ENCODE measurements at regions not wholly inside any gene's neighbourhood (a gene's known extent, or its start where the extent isn't known, plus 50 kb on each side); places are given as distances from the start of the nearest gene placed in this dataset.

GRCh38 chr4:110897784-110898183 is 274.9 kb upstream of the PITX2 start:
- Histone ChIP-seq H3K27ac (no peak overlapping the region), H3K4me3 (no peak overlapping the region), H3K36me3 (no peaks in the 10 kb centered on the region), H3K9me3 (no peaks in the 10 kb centered on the region), H3K4me1 (no peaks in the 10 kb centered on the region), H3K27me3 (no peaks in the 10 kb centered on the region)
- intact Hi-C loops (cut with DNase I): no loop called here
- no peak for TF ChIP-seq CTCF (IDR thresholded peaks at IDR 0.05)
- DNase-seq (ENCODE audit: low spot score in 2 of 2): no peak

- intact Hi-C loops (cut with DNase I): no loop called here
- no peak for DNase-seq (ENCODE audit: low spot score in 2 of 2)
- no peak overlapping the region for H3K27ac ChIP-seq
- no peaks in the 10 kb centered on the region for H3K27me3 ChIP-seq
- no peak for TF ChIP-seq CTCF (IDR thresholded peaks at IDR 0.05)
- no peak overlapping the region for H3K4me3 ChIP-seq
- H3K4me1 ChIP-seq: no peaks in the 10 kb centered on the region
- H3K36me3 ChIP-seq: no peaks in the 10 kb centered on the region
- no peaks in the 10 kb centered on the region for H3K9me3 ChIP-seq
These were observed 275.4 kb upstream of the PITX2 start for GRCh38 chr4:110898290-110898689.

- Histone ChIP-seq H3K9me3 (no peaks in the 10 kb centered on the region), H3K27ac (no peak overlapping the region), H3K4me1 (no peaks in the 10 kb centered on the region), H3K4me3 (no peak overlapping the region), H3K36me3 (no peaks in the 10 kb centered on the region), H3K27me3 (no peaks in the 10 kb centered on the region)
- no peak for TF ChIP-seq CTCF (IDR thresholded peaks at IDR 0.05)
- DNase-seq (ENCODE audit: low spot score in 2 of 2): no peak
- intact Hi-C loops (cut with DNase I): no loop called here
These were observed 277.4 kb upstream of the PITX2 start for GRCh38 chr4:110900213-110900769.

GRCh38 chr4:110902500-110902899 is 279.6 kb upstream of the PITX2 start:
- no peak for TF ChIP-seq CTCF (IDR thresholded peaks at IDR 0.05)
- Histone ChIP-seq H3K4me3 (no peak overlapping the region), H3K27me3 (no peaks in the 10 kb centered on the region), H3K27ac (no peak overlapping the region), H3K4me1 (no peaks in the 10 kb centered on the region), H3K9me3 (no peaks in the 10 kb centered on the region), H3K36me3 (no peaks in the 10 kb centered on the region)
- intact Hi-C loops (cut with DNase I): no loop called here
- DNase-seq (ENCODE audit: low spot score in 2 of 2): no peak

GRCh38 chr4:110904435-110905065 is 281.7 kb upstream of the PITX2 start:
- no peaks in the 10 kb centered on the region for H3K4me1 ChIP-seq
- TF ChIP-seq CTCF (IDR thresholded peaks at IDR 0.05): no peak
- intact Hi-C loops (cut with DNase I): no loop called here
- no peak overlapping the region for H3K27ac ChIP-seq
- H3K9me3 ChIP-seq: no peaks in the 10 kb centered on the region
- no peaks in the 10 kb centered on the region for H3K27me3 ChIP-seq
- DNase-seq (ENCODE audit: low spot score in 2 of 2): no peak
- no peak overlapping the region for H3K4me3 ChIP-seq
- H3K36me3 ChIP-seq: no peaks in the 10 kb centered on the region

GRCh38 chr4:110905367-110905766 is 282.5 kb upstream of the PITX2 start:
- intact Hi-C loops (cut with DNase I): no loop called here
- no peak for DNase-seq (ENCODE audit: low spot score in 2 of 2)
- no peaks in the 10 kb centered on the region for H3K9me3 ChIP-seq
- H3K36me3 ChIP-seq: no peaks in the 10 kb centered on the region
- H3K27me3 ChIP-seq: no peaks in the 10 kb centered on the region
- H3K4me3 ChIP-seq: no peak overlapping the region
- no peak for TF ChIP-seq CTCF (IDR thresholded peaks at IDR 0.05)
- H3K27ac ChIP-seq: no peak overlapping the region
- no peaks in the 10 kb centered on the region for H3K4me1 ChIP-seq
